ENCODE measurements at regions not wholly inside any gene's neighbourhood (a gene's known extent, or its start where the extent isn't known, plus 50 kb on each side); places are given as distances from the start of the nearest gene placed in this dataset.

DNA sequence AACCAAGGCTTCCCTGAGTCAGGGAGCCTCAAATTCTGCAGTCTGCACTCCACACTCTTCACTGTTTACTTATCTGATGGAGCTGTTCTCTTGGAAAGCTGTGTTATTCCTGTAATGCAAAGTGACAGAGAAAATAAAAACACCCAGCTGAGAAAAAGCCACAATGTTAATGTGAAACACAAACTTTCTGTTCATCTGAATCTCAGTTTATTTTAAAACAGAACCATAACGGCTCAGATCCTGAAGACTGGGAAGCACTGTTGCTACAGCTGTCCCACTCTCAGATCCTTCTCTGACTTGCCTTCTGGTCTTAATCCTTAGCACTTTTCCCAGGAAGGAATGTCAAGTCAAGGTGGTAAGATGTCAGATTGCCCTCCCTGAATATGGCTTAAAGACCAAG is 736.6 kb downstream of the DHX35 start:
- DNase-seq (ENCODE audit: low read depth in 4 of 4, low spot score in 3 of 4): peak in 1 of 4 donors; percentile 12

DNA sequence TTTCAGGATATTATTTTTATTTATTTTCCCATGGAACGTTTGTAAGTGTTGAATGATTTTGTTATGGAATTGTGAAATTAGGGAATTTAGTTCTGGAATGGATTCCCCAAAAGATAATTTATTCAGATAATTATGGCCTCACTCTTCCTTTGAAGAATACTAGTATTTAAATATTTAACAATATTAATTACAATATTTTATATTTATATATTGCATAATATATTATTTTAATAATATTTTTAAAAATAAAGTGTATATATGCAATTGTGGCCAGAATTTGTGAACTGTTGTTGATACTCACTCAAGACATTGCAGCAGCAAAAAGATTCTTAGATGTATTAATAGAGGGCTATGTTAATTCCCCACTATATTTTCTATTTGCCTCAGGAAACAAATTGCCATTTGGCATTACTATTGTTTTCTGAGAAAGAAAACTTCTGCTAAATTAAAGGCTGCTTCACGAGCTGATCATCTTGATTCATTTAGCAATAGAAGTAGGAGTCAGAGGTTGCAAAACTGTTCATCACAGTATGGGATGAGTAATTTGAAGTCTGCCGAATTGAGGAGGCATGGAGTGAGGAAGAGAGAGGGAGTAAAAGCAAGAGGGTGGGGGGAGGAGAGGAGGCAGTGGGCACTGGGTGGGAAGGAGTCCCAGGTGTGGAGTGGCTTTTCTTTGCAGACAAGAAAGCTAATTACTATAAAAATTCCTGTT is 729.2 kb downstream of the DHX35 start:
- DNase-seq (ENCODE audit: low read depth in 4 of 4, low spot score in 3 of 4): no peak

DNA sequence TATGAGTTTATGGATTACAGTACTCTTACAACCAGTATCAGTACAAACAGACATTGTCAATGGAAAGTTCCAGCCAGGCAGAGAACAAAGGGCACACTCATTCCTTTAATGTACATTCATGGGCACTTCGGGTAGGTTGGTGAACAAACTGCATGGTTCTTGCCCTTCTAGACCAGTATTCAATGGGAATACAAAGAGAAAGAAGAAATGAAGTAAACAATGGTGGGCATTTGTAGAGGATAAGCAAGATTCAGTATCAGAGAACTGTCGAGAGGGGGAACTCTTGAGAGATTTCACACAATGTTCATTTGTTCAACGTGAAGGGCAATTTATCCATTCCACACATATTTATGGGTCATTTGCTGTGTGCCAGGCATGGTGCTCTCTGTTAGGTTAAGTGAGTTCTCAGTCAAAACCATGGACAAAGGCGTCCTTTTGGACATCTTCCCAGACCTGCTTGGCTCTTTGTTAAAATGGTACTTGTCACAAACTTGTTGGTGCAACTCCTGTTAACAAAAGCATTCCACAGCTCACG is 714.8 kb downstream of the DHX35 start:
- DNase-seq (ENCODE audit: low read depth in 4 of 4, low spot score in 3 of 4): no peak

DNA sequence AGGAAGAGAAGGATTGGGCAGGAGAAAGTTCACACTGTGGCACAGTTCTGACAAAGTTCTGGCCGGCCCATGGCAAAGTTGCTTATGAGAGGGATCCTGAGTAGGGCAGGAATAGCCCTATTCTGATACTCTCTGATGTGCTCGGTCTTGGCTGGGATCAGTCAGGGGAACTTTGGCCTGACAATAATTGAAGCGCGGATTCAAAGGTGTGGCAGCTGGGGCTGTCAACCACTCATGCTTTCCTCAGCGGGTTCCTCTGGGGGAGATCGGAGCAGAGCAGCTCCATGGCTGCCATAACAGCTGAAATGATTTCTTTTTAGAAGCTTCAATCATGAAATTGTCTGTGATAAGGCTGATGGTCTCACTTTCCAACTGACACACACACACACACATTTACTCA is 714.1 kb downstream of the DHX35 start:
- no peak for DNase-seq (ENCODE audit: low read depth in 4 of 4, low spot score in 3 of 4)

DNA sequence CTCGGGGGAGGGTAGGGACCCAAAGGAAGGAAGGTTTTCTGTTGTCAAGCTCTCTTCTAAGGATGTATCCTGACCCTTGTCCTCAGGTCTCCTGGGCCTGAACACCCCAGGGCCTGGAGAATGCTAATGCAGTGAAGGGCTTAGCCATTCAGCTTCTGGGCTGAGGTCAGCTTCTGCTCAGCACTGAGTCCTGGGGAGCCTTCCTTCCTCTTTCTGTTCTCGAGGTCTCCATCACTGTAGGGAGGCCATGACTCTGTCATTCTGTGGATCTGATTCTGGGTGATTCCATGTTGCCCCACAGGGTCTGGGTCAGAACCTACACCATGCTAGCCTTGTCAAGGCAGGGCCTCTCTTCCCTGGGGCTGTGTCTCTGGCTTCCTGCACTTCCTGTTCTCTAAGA is 712.7 kb downstream of the DHX35 start:
- DNase-seq (ENCODE audit: low read depth in 4 of 4, low spot score in 3 of 4): no peak

DNA sequence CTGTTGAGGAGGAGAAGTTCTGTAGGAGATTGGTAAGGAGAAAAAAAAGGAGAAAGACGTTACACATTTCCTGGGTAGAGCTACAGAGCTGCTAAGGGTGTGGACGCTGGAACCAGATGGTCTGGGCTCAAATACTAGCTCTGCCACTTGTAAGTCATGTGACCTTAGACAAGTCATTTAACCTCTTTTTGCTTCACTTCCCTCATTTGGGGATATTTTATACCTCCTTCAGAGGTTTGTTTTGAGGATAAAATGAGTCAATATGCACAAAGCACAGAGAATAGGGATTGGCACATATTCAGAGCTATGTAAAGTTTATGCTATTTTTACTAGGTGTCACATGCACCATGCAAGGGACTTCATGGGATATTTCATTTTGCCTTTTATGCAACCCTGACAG is 708.8 kb downstream of the DHX35 start:
- no peak for DNase-seq (ENCODE audit: low read depth in 4 of 4, low spot score in 3 of 4)

DNA sequence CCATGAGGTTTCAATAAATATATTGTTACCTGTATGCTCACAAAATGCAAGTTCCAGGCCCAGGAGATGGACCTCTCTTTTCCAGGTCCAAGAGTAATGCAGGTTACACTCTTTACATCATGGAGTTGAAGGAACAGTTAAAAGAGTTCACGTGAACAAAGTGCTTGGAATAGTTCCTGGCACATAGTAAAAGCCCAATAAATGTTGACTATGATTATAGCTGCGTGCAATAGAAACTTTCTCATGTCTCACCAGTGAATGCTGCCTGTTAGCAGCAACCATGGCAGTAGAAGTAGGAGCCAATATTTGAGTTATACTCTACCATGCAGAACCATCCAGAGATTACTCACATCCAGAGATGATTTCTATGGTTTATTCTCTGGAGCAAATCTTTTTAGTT is 707.5 kb downstream of the DHX35 start:
- no peak for DNase-seq (ENCODE audit: low read depth in 4 of 4, low spot score in 3 of 4)

DNA sequence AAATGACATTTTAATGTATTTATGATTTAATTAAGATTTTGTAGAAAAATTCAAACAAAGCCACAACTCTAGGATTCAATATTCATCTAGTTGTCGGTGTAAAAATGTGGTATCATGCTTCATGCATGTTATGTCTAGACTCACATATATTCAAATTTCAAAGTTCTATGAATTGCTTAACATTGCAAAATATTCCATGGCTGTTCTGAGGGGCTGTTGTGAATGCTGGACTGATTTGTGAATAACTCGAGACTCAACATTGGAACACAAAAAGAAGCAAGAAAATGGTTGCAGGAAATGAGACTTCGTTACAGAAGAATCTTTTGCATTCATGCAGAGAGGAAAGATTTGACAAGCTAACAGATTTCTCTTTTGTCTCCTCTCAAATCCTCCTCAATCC is 705.9 kb downstream of the DHX35 start:
- no peak for DNase-seq (ENCODE audit: low read depth in 4 of 4, low spot score in 3 of 4)

DNA sequence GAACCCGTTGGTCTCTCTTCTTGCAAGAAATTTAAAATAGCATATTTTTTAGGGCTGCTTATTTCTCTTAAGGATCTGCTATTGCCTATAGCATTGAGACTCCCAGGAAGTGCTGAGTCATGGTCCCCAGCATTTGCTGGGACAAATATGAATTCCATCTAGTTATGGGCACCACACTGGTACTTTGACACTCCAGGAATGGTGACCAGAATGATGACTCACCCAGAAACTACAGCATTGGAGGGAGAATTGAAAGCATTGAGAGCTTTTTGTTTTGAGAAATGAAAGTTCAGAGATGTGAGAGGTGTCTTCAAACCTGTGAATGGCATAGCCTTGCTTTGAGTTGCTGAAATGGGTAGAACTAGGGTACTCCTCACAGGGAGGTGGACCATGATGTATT is 699.7 kb downstream of the DHX35 start:
- no peak for DNase-seq (ENCODE audit: low read depth in 4 of 4, low spot score in 3 of 4)

DNA sequence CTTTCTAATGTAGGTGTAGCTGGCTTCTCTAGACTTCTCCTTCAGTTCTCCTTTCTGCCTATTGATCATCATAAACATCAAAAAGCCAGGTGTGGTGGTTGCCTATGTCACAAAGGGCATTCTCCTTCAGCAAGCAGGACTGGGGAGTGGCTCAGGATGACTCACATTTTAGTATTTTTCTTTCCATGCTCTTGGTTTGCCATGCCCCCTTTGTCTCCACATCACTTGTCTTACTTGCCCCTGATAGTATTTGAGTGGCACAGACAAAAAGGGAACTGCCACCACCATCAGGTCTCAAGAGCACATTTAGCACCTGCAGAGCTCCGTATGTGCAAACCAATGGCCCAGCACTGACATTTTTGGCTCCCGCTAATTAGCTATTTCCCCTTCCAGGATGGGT is 698.8 kb downstream of the DHX35 start:
- DNase-seq (ENCODE audit: low read depth in 4 of 4, low spot score in 3 of 4): no peak

DNA sequence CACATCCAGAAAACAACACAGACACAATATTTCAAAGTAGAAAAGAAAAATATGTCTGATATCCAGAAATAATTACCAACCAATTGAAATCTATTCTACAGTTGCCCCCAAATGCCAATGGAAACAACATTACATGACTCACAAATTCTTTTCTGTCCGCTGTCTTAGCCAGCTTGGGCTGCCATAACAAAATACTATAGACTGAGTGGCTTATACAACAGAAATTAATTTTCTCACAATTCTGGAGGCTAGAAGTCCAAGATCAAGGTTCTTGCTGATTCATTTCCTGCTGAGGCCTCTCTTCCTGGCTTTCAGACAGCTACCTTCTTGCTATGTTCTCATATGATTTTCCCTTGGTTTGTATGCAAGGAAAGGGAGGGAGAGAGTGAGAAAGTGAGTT is 698.1 kb downstream of the DHX35 start:
- DNase-seq (ENCODE audit: low read depth in 4 of 4, low spot score in 3 of 4): no peak

DNA sequence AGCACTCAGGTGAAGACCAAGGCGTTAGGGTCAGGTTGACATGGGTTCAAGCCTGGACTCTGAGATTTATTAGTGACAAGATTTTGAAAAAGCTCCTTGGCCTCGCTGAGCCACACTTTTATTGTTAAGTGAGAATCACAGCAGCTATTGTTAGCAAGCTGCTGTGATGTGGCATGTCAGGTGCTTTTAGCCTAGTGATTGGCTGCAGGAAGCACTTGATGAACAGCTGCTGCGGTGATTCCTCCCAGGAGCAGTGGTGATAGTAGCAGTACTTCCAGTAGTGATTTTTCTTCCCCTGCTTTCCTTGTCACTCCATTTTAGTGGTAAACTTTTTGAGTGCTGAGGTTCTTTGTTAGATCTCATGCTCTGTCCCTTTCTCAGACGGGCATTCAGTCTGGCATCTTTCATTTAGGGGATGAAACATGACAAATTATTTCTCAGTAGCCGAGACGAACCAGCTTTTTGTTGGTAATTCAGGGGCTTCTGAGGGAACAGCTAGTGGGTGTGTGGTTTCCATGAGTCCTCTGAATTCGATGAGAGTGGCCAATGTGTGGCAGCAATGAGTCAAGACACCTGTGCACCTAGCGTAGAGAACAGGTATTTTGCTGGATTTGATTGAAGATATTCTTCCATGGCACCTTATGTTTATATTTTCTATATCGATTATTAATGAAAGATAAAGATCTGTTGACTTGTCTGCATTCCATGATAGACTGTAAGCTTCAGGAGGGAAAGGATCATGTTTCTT is 696.7 kb downstream of the DHX35 start:
- no peak for DNase-seq (ENCODE audit: low read depth in 4 of 4, low spot score in 3 of 4)

DNA sequence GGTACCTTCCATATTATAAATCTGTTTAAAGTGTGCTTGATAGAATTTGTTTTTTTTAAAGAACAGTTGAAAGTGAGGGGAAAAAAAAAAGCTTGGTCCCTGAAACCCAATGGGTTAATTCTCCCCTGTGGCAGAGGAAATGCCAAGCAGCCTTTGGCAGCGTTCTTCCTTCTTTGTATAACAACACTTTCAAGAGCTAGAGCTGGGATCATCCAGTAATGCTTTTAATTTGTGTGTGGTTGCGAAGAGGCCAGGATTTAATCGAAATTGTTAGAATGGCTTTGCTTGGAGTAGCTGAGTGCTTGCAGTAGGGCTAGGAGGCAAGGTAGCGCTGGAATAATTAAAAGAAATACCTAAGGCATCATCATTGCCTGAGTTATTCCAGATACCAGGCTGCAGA is 692.0 kb downstream of the DHX35 start:
- no peak for DNase-seq (ENCODE audit: low read depth in 4 of 4, low spot score in 3 of 4)

DNA sequence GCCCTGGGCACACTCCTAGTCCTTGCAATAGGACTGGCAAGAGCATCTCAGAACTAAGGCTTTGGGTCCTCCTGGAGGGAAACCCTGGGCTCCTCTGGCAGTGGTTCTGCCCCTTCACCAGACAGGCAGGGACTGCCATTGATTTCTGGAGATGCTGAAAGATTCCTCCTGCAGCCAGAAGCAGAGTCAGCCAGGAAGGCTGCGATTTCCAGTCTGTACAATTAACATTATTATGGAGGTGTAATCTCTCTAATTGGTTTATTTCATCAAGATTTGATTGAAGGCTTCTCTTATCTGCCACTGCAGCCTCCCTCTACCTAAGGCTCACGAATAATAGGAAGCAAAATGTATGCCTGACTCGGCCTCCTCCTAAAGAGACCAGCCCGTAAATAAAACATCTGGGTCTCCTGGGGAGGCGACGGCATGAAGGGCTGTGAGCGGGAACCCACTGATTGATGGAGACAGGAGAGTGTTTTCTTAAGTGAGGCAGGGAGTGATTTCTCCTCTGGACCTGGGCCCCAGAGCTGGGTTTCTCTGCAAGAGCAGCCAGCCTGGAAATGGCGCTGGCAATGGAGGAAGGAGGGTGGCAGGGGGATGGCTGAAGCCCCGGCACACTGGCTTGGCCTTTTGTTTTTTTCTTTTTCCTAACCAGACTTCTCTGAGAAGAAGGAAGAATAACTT is 689.6 kb downstream of the DHX35 start:
- DNase-seq (ENCODE audit: low read depth in 4 of 4, low spot score in 3 of 4): no peak

DNA sequence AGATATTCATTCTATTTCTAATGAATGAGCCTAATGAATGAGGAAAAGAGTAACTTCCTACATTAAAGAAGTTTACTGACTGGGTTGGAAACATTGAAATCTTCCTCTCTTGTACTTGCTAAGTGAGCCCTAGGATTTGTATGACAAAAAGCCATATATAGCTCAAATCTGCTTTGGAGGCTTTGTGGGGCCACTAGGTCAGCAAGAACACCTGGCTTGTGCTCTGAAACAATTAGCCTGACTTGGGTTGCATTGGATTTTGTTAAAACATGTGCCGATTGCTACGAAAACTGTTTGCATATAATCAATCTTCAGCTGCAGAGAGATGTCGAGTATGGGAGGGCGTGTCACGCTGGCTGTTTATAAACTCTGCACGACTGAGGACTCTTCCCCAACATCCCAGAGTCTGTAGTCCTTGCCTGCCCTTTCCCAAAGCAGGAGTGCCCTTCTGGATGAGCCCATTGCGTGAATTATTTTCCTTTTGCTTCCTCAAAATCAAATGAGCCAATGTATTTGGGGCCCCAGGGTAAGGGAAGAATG is 684.8 kb downstream of the DHX35 start:
- no peak for DNase-seq (ENCODE audit: low read depth in 4 of 4, low spot score in 3 of 4)

DNA sequence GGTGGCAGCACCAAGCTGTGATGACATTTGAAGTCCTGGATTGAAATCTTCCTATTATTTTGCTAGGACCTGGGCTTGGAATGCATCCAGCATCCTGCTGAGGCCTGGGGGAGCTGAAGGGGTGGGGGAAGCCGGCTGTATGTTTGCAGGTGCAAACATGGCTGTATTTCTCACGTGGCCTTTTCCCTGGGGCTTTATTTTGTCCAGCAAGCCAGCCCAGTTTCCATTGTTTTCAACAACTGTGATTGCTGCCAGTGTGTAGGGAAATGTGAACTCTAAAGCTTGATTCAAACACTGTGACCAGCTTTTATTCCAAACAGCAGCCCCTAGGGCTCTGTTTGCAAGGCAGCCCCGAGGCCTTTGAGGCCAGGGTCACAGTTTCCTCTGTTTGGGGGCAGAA is 683.0 kb downstream of the DHX35 start:
- DNase-seq (ENCODE audit: low read depth in 4 of 4, low spot score in 3 of 4): no peak

DNA sequence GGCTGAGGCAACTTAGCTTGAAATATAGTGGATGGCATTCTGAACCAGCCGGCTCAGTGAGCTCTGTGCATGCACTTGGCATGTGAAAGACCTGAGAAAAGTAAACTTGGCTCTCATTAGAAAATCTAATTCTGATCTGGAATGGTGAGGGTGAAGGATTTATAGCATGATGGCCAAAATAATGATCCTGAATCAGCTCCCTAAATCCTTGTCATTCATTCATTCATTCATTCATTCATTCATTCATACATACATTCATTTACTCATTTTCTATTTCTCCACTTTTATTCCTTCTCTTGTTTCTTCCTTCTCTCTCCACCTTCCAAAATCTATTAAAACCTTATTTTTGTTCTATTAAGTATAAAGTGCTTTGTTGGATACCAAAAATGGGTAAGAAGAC is 681.1 kb downstream of the DHX35 start:
- DNase-seq (ENCODE audit: low read depth in 4 of 4, low spot score in 3 of 4): no peak

DNA sequence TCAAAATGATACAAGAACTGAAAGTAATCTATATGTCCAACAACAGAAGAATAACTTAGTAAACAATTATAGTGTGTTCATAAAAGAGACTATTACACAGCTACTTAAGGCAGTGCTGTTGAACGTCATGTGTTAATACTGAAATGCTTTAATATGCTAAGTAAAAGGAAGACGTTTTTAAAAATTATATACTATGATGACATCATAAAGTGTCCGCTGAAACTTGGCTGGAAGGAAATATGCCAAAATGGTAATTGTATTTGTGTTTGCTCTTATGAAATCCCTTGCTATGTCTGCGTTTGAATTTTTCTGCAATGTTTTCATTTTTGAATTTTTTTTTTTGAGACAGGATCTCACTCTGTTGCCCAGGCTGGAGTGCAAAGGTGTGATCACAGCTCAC is 679.3 kb downstream of the DHX35 start:
- no peak for DNase-seq (ENCODE audit: low read depth in 4 of 4, low spot score in 3 of 4)

DNA sequence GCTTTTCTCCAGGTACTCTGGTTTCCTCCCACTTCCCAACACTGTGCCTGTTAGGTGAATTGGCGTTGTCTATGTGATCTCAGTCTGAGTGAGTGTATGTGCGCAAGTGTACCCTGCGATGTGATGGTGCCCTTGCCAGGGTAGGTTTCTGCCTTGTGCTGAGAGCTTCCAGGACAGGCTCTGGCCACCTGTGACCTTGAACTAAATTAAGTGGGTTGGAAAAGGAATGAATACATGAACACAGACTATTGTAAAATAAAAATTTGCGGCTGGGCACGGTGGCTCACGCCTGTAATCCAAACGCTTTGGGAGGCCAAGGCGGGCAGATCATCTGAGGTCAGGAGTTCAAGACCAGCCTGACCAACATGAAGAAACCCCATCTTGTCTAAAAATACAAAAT is 678.0 kb downstream of the DHX35 start:
- no peak for DNase-seq (ENCODE audit: low read depth in 4 of 4, low spot score in 3 of 4)

DNA sequence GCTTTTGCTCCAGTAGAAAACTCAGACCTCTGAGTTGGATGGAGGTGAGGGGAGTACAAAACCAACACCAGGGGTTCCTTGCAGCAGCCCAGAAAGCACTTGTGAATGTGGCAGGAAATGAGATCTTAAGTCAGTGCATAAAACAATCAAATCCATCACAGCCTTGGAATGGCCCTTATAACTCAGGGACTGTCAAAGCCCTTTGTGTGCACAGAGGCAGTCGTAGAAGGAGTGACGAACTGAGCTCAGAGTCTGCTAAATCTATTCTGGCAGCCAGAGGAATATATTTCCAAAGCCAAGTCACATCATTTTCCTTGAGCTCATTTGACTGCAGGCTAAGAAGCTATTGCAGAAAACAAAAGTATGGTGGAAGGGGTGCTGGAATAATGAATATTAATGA is 676.6 kb downstream of the DHX35 start:
- DNase-seq (ENCODE audit: low read depth in 4 of 4, low spot score in 3 of 4): peak; percentile 12 to 45 (median 40)

DNA sequence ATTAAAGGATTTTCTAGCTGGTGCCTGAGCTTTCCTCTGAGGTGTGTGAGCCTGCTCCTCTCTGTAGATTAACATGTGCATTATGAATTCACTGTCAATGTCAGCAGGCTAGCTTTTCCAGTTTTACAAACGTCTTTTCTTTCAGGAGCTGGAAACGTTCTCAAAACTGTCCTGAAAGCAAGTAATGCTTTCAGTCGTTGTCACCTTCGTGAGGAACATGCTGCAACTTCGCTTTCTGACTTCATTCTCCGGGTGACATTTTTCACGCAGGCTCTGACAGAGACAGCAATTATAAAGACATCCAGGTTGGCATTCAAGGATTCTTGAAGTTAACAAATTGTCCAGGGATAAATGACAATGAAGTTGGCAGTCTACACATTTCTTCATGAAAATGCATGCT is 671.5 kb downstream of the DHX35 start:
- DNase-seq (ENCODE audit: low read depth in 4 of 4, low spot score in 3 of 4): no peak
